H1 (cell line): ENCODE measurements at regions not wholly inside any gene's neighbourhood (a gene's known extent, or its start where the extent isn't known, plus 50 kb on each side); places are given as distances from the start of the nearest gene placed in this dataset.

ENCODE experiments used
- CTCF ChIA-PET: fragments of 300-600 bp; sonication (Branson Sonifier 250); formaldehyde crosslinking; loops from one replicate; lab custom pipeline; 2021; ENCODE audit not compliant: partially characterized antibody; lab: Charles Lee
- POLR2A ChIA-PET: fragments of 300-600 bp; sonication (Branson Sonifier 250); formaldehyde crosslinking; loops from one replicate; lab custom pipeline; 2021; ENCODE audit warnings: inconsistent platforms; ENCODE audit not compliant: partially characterized antibody; lab: Charles Lee
- DNase-seq, 2 experiments: peaks; one replicate each; pipeline versions ENCODE4 v3.0.0 to v3.0.0-alpha.2; 2010 to 2022; ENCODE audit warnings: low spot score in 2 of 2, low read depth in 1 of 2, mixed read lengths in 1 of 2
- FAIRE-seq: peaks from 2 replicates; lab custom pipeline; 2011; peaks lifted over from hg19 to GRCh38; lab: Jason Lieb, UNC
- H2AFZ ChIP-seq: 2 replicates; pipeline ENCODE4 v1.8.1; 2012; ENCODE audit warnings: low read length, inconsistent platforms
- H2AK5ac ChIP-seq: 2 replicates; pipeline ENCODE4 v1.6.1; 2013; ENCODE audit warnings: low read depth, low read length
- H2BK120ac ChIP-seq: replicated peaks from 2 replicates; pipeline ENCODE3; 2013; ENCODE audit warnings: low read depth, low read length, inconsistent platforms
- H2BK12ac ChIP-seq: 2 replicates; pipeline ENCODE4 v1.6.1; 2013; ENCODE audit warnings: low read depth, low read length
- H2BK15ac ChIP-seq: 2 replicates; pipeline ENCODE4 v1.6.1; 2013; ENCODE audit warnings: low read length
- H2BK20ac ChIP-seq: 2 replicates; pipeline ENCODE4 v1.6.1; 2013; ENCODE audit warnings: low read length
- H2BK5ac ChIP-seq: 2 replicates; pipeline ENCODE4 v1.6.1; 2013; ENCODE audit warnings: low read depth, low read length
- H3K14ac ChIP-seq: 2 replicates; pipeline ENCODE4 v1.6.1; 2013; ENCODE audit warnings: inconsistent platforms; ENCODE audit not compliant: insufficient read length
- H3K18ac ChIP-seq: 2 replicates; pipeline ENCODE4 v1.6.1; 2013; ENCODE audit warnings: low read length; ENCODE audit errors: extremely low read depth
- H3K23ac ChIP-seq: 2 replicates; pipeline ENCODE4 v1.6.1; 2013; ENCODE audit warnings: inconsistent platforms; ENCODE audit not compliant: insufficient read length
- H3K23me2 ChIP-seq: 2 replicates; pipeline ENCODE4 v1.6.1; 2013; ENCODE audit warnings: low read depth, low read length
- H3K27ac ChIP-seq: 2 replicates; pipeline ENCODE4 v1.6.1; 2011; ENCODE audit warnings: low read depth, low read length, inconsistent platforms
- H3K27me3 ChIP-seq, 4 experiments: replicated peaks in 1 of 4; 1 replicate in 1 of 4; 2 replicates in 3 of 4; pipeline versions ENCODE4 v1.6.1 to v1.8.1; 2011 to 2013; ENCODE audit warnings: low read length in 3 of 4, mild to moderate bottlenecking in 3 of 4, inconsistent platforms in 2 of 4, mixed read lengths in 2 of 4, moderate library complexity in 1 of 4; ENCODE audit not compliant: control insufficient read depth in 3 of 4, insufficient read depth in 3 of 4; ENCODE audit errors: extremely low read depth in 1 of 4
- H3K36me3 ChIP-seq, 4 experiments: 2 replicates each; pipeline versions ENCODE4 v1.6.1 to v1.8.1; 2011 to 2013; ENCODE audit warnings: mild to moderate bottlenecking in 4 of 4, low read length in 3 of 4, moderate library complexity in 2 of 4, control low read depth in 1 of 4, inconsistent platforms in 1 of 4; ENCODE audit not compliant: insufficient read depth in 4 of 4, control insufficient read depth in 2 of 4
- H3K4ac ChIP-seq: replicated peaks from 2 replicates; pipeline ENCODE3; 2013; ENCODE audit warnings: low read length, low read depth, mixed read lengths, inconsistent platforms; ENCODE audit not compliant: insufficient read length
- H3K4me1 ChIP-seq, 4 experiments: replicated peaks in 1 of 4; 1 replicate in 1 of 4; 2 replicates in 3 of 4; pipeline versions ENCODE4 v1.6.1 to v1.8.1; 2011 to 2013; ENCODE audit warnings: low read length in 3 of 4, inconsistent platforms in 2 of 4, mixed read lengths in 1 of 4; ENCODE audit not compliant: insufficient read depth in 4 of 4, control insufficient read depth in 3 of 4
- H3K4me2 ChIP-seq, 2 experiments: 2 replicates each; pipeline versions ENCODE4 v1.6.1 to v1.8.1; 2011 to 2013; ENCODE audit warnings: low read depth in 2 of 2, low read length in 2 of 2, control low read depth in 1 of 2, inconsistent platforms in 1 of 2, mild to moderate bottlenecking in 1 of 2; ENCODE audit not compliant: insufficient read depth in 1 of 2
- H3K4me3 ChIP-seq, 4 experiments: fragments of 200-600, 300-600 bp in 1 of 4; sonication (generic), shearing (Covaris generic), sonication (Bioruptor Twin) in 1 of 4; 2 replicates each; pipeline versions ENCODE4 v1.5.1 to v1.8.1; 2011 to 2016; ENCODE audit warnings: low read length in 4 of 4, low read depth in 3 of 4, control low read depth in 2 of 4, inconsistent platforms in 2 of 4, mild to moderate bottlenecking in 2 of 4, mixed read lengths in 1 of 4, moderate library complexity in 1 of 4; ENCODE audit not compliant: insufficient read depth in 2 of 4; ENCODE audit errors: extremely low read depth in 1 of 4
- H3K56ac ChIP-seq: replicated peaks from 2 replicates; pipeline ENCODE3; 2013; ENCODE audit warnings: low read depth, mild to moderate bottlenecking, mixed read lengths, low read length, inconsistent platforms; ENCODE audit not compliant: insufficient read length
- H3K79me1 ChIP-seq: 2 replicates; pipeline ENCODE4 v1.6.1; 2013; ENCODE audit warnings: low read depth, low read length, control low read depth
- H3K79me2 ChIP-seq, 2 experiments: 2 replicates each; pipeline versions ENCODE4 v1.6.1 to v1.8.1; 2012 to 2013; ENCODE audit warnings: low read length in 2 of 2, mild to moderate bottlenecking in 2 of 2, inconsistent platforms in 1 of 2; ENCODE audit not compliant: insufficient read depth in 2 of 2, control insufficient read depth in 1 of 2
- H3K9ac ChIP-seq, 4 experiments: replicated peaks in 1 of 4; 1 replicate in 1 of 4; 2 replicates in 3 of 4; pipeline versions ENCODE4 v1.6.1 to v1.8.1; 2011 to 2013; ENCODE audit warnings: low read depth in 3 of 4, low read length in 3 of 4, control low read depth in 2 of 4, mild to moderate bottlenecking in 2 of 4, moderate library complexity in 2 of 4, inconsistent platforms in 1 of 4; ENCODE audit errors: extremely low read depth in 1 of 4
- H3K9me3 ChIP-seq, 2 experiments: 2 replicates each; pipeline versions ENCODE4 v1.6.1 to v1.8.1; 2012 to 2013; ENCODE audit warnings: mild to moderate bottlenecking in 2 of 2, moderate library complexity in 2 of 2, control low read depth in 1 of 2, inconsistent platforms in 1 of 2, low read depth in 1 of 2, low read length in 1 of 2, mixed read lengths in 1 of 2; ENCODE audit not compliant: insufficient read depth in 2 of 2
- H4K20me1 ChIP-seq, 2 experiments: replicated peaks in 1 of 2; 2 replicates each; pipeline versions ENCODE3 to v1.8.1; 2011 to 2013; ENCODE audit warnings: inconsistent platforms in 2 of 2, low read length in 2 of 2, mild to moderate bottlenecking in 1 of 2; ENCODE audit not compliant: insufficient read depth in 2 of 2, control insufficient read depth in 1 of 2
- H4K5ac ChIP-seq: 2 replicates; pipeline ENCODE4 v1.6.1; 2013; ENCODE audit warnings: low read length, low read depth, mixed read lengths, inconsistent platforms; ENCODE audit not compliant: insufficient read length
- H4K8ac ChIP-seq: 2 replicates; pipeline ENCODE4 v1.8.0; 2013; ENCODE audit warnings: mild to moderate bottlenecking, moderate library complexity, low read length, inconsistent platforms; ENCODE audit not compliant: insufficient read depth; ENCODE audit errors: extremely low read depth
- H4K91ac ChIP-seq: replicated peaks from 2 replicates; pipeline ENCODE3; 2013; ENCODE audit warnings: low read length, mixed read lengths, inconsistent platforms; ENCODE audit not compliant: insufficient read length
- CBX8 ChIP-seq: fragments of 300-800, 300-1000 bp; sonication (generic); IDR thresholded peaks from 2 replicates; pipeline ENCODE4 v1.7.1; 2016; ENCODE audit warnings: low read depth, low read length, borderline replicate concordance
- CEBPB ChIP-seq: IDR thresholded peaks from 2 replicates; pipeline ENCODE4 v1.6.1; 2012; ENCODE audit warnings: low read depth, low read length
- FOSL1 ChIP-seq: IDR thresholded peaks from 2 replicates; pipeline ENCODE4 v1.6.1; 2011; ENCODE audit warnings: mild to moderate bottlenecking, low read depth, low read length, moderate library complexity; ENCODE audit not compliant: insufficient read depth
- GABPA ChIP-seq: IDR thresholded peaks from 2 replicates; pipeline ENCODE4 v1.6.1; 2011; ENCODE audit warnings: mild to moderate bottlenecking, low read length, moderate library complexity, borderline replicate concordance; ENCODE audit not compliant: insufficient read depth
- JUN ChIP-seq: IDR thresholded peaks from 2 replicates; pipeline ENCODE4 v1.6.1; 2011; ENCODE audit warnings: low read depth, mild to moderate bottlenecking, improper control_type of control experiment, low read length
- PHF8 ChIP-seq: fragments of 200-600 bp; sonication (generic); conservative IDR thresholded peaks from 2 replicates; pipeline ENCODE4 v1.7.1; 2012; ENCODE audit warnings: low read depth, mild to moderate bottlenecking, inconsistent platforms, low read length, moderate library complexity
- RBBP5 ChIP-seq: IDR thresholded peaks from 2 replicates; pipeline ENCODE4 v1.7.1; 2012; ENCODE audit warnings: low read depth, mild to moderate bottlenecking, inconsistent platforms, low read length, moderate library complexity, borderline replicate concordance
- SIRT6 ChIP-seq: IDR thresholded peaks from one replicate; pipeline ENCODE4 v1.7.1; 2012; ENCODE audit warnings: low read length, inconsistent platforms
- SIX5 ChIP-seq: IDR thresholded peaks from 2 replicates; pipeline ENCODE4 v1.6.1; 2011; ENCODE audit warnings: mild to moderate bottlenecking, low read depth, low read length
- TAF7 ChIP-seq: optimal IDR thresholded peaks from 2 replicates; pipeline ENCODE3; 2011; ENCODE audit warnings: low read depth, mild to moderate bottlenecking, inconsistent platforms, low read length, moderate library complexity, borderline replicate concordance
- WGBS, 2 experiments: shearing (Covaris generic) in 1 of 2; methylation state at CpG; one replicate each; pipeline versions ENCODE4 v1.1.6 to v1.1.7; 2013 to 2015; ENCODE audit warnings: low lambda C conversion rate in 2 of 2, mixed read lengths in 2 of 2, inconsistent platforms in 1 of 2, low coverage in 1 of 2, missing lambda C conversion rate in 1 of 2; ENCODE audit not compliant: insufficient replicate concordance in 2 of 2, insufficient coverage in 1 of 2, insufficient read length in 1 of 2; ENCODE audit errors: extremely low coverage in 1 of 2, missing lambda C conversion rate in 1 of 2; 5-methylcytosine and 5-hydroxymethylcytosine counted together

DNA sequence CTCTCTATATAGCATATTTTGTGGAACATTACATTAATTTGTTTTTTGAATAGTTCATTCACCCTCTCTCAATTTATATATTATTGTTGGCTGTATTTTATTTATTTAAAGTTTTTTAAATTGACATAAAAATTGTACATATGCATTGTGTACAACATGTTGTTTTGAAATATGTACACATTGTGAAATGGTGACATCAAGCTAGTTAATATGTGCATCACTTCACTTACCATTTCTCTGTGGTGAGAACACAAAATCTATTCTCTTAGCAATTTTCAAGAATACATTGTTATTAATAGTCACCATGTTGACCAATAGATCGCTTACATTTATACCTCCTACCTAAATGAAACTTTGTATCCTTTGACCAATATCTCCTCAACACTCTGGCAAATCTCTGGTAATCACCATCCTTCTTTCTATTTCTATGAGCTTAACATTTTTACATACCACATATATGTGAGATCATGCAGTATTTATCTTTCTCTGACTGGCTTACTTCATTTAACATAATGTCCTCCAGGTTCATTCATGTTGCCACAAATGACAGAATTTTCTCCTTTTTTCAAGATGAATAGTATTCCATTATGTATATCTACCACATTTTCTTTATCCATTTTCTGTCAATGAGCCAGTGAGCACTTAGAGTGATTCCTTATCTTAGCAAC is 180.9 kb upstream of the DEPDC1 start:
- Histone ChIP-seq H3K18ac (no peak overlapping the region), H3K56ac (no peak overlapping the region), H4K91ac (no peak overlapping the region), H3K36me3 (no peaks in the 10 kb centered on the region), H2BK12ac (no peak overlapping the region), H3K27me3 (no peaks in the 10 kb centered on the region), H3K23ac (no peak overlapping the region), H2BK5ac (no peak overlapping the region), H2AK5ac (no peak overlapping the region), H2BK120ac (no peak overlapping the region), H4K20me1 (no peaks in the 10 kb centered on the region), H4K5ac (no peak overlapping the region), H3K4me3 (no peak overlapping the region), H3K79me2 (no peaks in the 10 kb centered on the region), H2BK20ac (no peak overlapping the region), H2BK15ac (no peak overlapping the region), H2AFZ (no peak overlapping the region), H3K4me2 (no peak overlapping the region), H3K9ac (no peak overlapping the region), H3K14ac (no peak overlapping the region), H3K27ac (no peak overlapping the region), H3K4me1 (no peaks in the 10 kb centered on the region), H3K9me3 (no peaks in the 10 kb centered on the region), H3K79me1 (no peaks in the 10 kb centered on the region), H3K4ac (no peak overlapping the region), H4K8ac (no peak overlapping the region), H3K23me2 (no peaks in the 10 kb centered on the region)
- POLR2A ChIA-PET, result no interaction called here
- no peak for DNase-seq
- FAIRE-seq, result no peak
- TF ChIP-seq RBBP5, result no peak
- TF ChIP-seq CBX8, result no peak
- no peak for TF ChIP-seq JUN
- TF ChIP-seq TAF7, result no peak
- TF ChIP-seq CEBPB, result no peak
- TF ChIP-seq FOSL1, result no peak
- TF ChIP-seq SIRT6, result no peak
- TF ChIP-seq SIX5, result no peak
- no peak for TF ChIP-seq PHF8
- no peak for TF ChIP-seq GABPA
- CTCF ChIA-PET, result interaction anchor here (0.6 kb wide), 1 partner anchor 111 kb away, joined by 3 read pairs; no protein-coding TSS in a partner anchor
- 95% methylated on average over 1 of the region's 1 CpG; no CpG with 5 or more reads in 1 of the 2 experiments for WGBS, 2 experiments
